ENCODE measurements at regions not wholly inside any gene's neighbourhood (a gene's known extent, or its start where the extent isn't known, plus 50 kb on each side); places are given as distances from the start of the nearest gene placed in this dataset.
"Not testable (repeated sequence)": the region's sequence is repeated elsewhere in the genome, so short reads cannot be mapped to it uniquely, and the experiment has no call there.

DNA sequence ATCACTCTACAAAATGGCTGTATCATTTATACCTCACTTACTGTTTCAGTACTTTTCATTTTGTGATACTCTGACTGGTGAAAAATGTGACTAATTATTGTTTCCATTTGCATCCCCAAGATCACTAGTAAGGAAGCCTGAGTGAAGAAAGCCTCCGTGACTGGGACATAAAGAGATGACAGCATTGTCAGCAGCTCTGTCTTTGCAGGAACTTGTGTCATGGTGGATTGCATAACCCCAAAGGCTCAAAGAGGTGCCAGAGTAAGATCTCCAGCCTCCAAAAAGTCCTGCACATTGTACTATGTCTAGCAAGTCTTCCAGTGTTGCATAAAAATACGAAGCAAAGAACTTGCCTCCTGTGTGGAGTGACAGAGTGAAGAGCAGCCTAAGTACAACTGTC lies 187.5 kb upstream of the CRIM1 start:
- peak; percentile 27 for DNase-seq (ENCODE audit: low read depth)
- TF ChIP-seq, protein P1, sequence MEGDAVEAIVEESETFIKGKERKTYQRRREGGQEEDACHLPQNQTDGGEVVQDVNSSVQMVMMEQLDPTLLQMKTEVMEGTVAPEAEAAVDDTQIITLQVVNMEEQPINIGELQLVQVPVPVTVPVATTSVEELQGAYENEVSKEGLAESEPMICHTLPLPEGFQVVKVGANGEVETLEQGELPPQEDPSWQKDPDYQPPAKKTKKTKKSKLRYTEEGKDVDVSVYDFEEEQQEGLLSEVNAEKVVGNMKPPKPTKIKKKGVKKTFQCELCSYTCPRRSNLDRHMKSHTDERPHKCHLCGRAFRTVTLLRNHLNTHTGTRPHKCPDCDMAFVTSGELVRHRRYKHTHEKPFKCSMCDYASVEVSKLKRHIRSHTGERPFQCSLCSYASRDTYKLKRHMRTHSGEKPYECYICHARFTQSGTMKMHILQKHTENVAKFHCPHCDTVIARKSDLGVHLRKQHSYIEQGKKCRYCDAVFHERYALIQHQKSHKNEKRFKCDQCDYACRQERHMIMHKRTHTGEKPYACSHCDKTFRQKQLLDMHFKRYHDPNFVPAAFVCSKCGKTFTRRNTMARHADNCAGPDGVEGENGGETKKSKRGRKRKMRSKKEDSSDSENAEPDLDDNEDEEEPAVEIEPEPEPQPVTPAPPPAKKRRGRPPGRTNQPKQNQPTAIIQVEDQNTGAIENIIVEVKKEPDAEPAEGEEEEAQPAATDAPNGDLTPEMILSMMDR (IDR thresholded peaks at IDR 0.05; ENCODE audit: insufficient read depth, low read depth, low read length, missing control alignments): no peak
- H3K4me3 ChIP-seq (ENCODE audit: low read length): no peak overlapping the region

DNA sequence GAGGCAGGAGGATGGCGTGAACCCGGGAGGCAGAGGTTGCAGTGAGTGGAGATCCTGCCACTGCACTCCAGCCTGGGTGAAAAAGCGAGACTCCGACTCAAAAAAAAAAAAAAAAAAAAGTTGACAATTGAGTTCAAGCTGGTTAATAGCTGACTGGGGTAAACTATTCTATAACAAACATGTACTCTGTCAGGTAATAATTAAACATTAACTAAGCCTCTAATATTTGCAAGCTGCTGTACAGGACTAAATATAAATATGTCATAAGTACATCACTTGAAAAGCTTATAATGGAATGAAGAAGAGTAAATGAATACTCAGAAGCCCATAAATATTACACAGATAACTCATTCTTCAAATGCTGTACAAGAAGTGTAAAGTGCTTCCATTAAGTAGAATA lies 190.4 kb upstream of the CRIM1 start:
- TF ChIP-seq, protein P1 (IDR thresholded peaks at IDR 0.05; ENCODE audit: insufficient read depth, low read depth, low read length, missing control alignments): no peak
- no peak for DNase-seq (ENCODE audit: low read depth)
- H3K4me3 ChIP-seq (ENCODE audit: low read length): no peak overlapping the region

DNA sequence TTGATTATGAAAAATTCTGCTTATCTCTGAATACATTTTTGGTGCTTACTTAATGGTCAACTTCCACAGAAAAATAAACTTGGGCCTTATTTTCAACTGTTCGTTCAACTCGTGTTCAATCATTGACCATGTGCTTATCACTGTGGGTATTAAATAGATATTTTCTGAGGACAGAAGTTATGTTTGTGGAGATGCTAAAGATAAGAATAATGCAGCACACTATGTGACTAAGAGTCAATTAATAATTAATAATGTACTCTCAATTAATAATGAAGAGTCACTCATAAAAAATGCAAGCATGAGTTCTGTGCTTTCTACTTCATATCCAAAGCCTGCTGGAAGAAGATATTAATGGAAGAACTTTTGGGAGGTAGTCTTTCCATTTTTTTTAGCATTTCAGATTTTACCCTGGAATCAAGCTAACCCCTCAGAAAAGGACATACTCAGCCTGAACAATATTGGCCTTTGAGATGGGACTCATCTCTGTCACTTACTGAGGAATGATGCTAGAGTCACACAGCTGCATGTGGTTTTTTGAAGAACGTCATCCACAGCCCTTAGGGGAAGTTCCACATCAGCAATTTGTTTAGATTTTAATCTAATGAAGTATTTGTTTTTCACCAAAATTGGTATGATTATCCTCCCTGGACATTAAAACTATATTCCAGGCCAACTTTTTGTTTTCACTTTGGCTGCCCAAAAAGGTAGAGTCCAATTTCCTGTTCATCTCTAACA lies 191.9 kb upstream of the CRIM1 start:
- TF ChIP-seq, protein P1 (IDR thresholded peaks at IDR 0.05; ENCODE audit: insufficient read depth, low read depth, low read length, missing control alignments): no peak
- no peak for DNase-seq (ENCODE audit: low read depth)
- H3K4me3 ChIP-seq (ENCODE audit: low read length): no peak overlapping the region

DNA sequence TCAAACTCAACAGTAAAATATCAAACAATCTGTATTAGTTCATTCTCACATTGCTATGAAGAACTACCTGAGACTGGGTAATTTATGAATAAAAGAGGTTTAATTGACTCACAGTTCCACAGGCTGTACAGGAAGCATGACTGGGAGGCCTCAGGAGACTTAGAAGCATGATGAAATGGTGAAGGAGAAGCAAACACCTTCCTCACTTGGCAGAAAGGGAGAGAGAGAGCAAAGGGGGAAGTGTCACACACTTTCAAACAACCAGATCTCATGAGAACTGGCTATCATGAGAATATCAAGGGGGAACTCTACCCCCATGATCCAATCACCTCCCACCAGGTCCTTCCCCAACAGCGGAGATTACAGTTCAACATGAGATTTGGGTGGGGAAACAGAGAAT lies 198.5 kb upstream of the CRIM1 start:
- DNase-seq (ENCODE audit: low read depth); H3K4me3 ChIP-seq (ENCODE audit: low read length): not testable (repeated sequence)

DNA sequence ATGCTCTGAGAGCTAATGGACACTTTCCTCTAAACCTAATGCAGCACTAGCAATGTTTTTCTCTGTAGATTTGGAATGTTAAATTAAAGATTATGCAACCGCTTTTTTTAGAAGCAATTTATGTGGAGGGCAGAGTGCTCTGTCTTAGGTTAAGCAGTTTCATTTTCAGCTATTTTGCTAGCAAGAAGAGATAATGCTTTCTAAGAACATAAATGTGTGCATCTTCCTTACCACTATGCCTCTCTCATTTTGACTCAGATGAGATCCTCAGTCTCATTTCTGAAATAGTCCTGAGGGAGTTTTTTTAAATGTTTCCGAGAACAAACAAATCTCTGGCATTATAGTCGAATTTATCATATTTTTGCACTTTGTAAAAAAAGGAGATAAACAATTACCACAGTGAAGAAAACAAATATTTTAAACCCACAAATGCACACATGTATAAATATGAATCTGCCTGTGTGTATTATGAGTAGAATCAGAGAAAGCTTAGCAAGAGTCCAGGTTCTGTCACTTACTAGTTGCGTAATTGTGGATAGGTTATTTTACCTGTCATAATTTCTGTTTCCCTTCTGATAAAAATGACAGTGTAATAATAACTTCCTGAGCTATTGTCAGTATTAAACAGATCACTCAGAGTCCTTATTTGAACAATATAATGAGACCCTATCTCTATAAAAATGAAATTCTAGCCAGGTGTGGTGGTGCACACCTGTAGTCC lies 207.7 kb upstream of the CRIM1 start:
- no peak for DNase-seq (ENCODE audit: low read depth)
- no peak overlapping the region for H3K4me3 ChIP-seq (ENCODE audit: low read length)
- TF ChIP-seq, protein P1 (IDR thresholded peaks at IDR 0.05; ENCODE audit: insufficient read depth, low read depth, low read length, missing control alignments): no peak

DNA sequence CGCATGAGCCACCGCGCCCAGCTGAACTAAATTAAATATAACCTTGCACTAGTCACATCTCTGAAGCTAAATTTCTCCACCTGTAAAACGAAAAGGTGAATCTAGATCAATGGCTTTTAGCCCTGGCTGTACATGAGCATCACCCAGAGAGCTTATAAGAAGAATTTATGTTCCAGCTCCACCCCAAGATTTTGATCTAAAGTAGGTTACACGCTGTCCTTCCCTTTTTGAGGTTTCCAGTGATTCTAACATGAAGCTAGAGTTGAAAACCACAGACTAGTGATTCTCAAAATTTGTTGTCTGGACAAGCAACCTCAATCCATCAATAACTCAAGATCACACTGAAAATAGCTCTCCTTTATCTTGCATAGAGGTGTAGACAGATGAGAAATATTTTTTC lies 208.8 kb upstream of the CRIM1 start:
- DNase-seq (ENCODE audit: low read depth): no peak
- H3K4me3 ChIP-seq (ENCODE audit: low read length): no peak overlapping the region
- TF ChIP-seq, protein P1 (IDR thresholded peaks at IDR 0.05; ENCODE audit: insufficient read depth, low read depth, low read length, missing control alignments): no peak

DNA sequence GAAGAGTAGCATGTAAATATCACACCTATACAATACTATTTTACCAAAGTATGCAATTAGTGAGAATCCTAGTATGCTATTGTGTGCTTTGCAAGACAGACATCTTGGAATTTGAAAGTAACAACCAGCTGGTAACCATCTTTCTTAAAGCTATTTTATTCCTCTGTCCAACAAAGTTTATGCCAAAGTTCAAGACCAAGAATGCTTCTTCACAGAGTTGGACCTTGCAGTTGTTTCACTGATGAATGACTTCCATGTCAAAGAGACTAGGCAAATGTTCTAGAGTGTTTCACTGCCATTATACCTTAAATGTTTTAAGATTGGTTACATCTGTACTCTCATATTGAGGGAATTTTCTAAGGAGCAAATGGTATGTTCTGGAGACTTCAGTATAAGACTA lies 215.2 kb upstream of the CRIM1 start:
- no peak overlapping the region for H3K4me3 ChIP-seq (ENCODE audit: low read length)
- TF ChIP-seq, protein P1 (IDR thresholded peaks at IDR 0.05; ENCODE audit: insufficient read depth, low read depth, low read length, missing control alignments): no peak
- no peak for DNase-seq (ENCODE audit: low read depth)
